ENCODE measurements at regions not wholly inside any gene's neighbourhood (a gene's known extent, or its start where the extent isn't known, plus 50 kb on each side); places are given as distances from the start of the nearest gene placed in this dataset.
"Not testable (repeated sequence)": the region's sequence is repeated elsewhere in the genome, so short reads cannot be mapped to it uniquely, and the experiment has no call there.

GRCh38 chr1:181260271-181260670 lies 171.8 kb downstream of the IER5 start:
- DNase-seq: no peak

- no peak for DNase-seq
Measured at GRCh38 chr1:181260994-181261393, 172.5 kb downstream of the IER5 start.

GRCh38 chr1:181262069-181262468 lies 173.6 kb downstream of the IER5 start:
- no peak for DNase-seq

- DNase-seq: no peak
Measured at GRCh38 chr1:181263444-181263843, 174.9 kb downstream of the IER5 start.

GRCh38 chr1:181264821-181265220 lies 176.3 kb downstream of the IER5 start:
- DNase-seq: no peak

- no peak for DNase-seq
Measured at GRCh38 chr1:181284978-181285377, 196.5 kb downstream of the IER5 start.

GRCh38 chr1:181295217-181295616 lies 188.1 kb upstream of the CACNA1E start:
- DNase-seq: no peak

- DNase-seq: no peak
Measured at GRCh38 chr1:181296180-181296579, 187.1 kb upstream of the CACNA1E start.

- DNase-seq: no peak
Measured at GRCh38 chr1:181308098-181308497, 175.2 kb upstream of the CACNA1E start.

GRCh38 chr1:181310560-181310959 lies 172.8 kb upstream of the CACNA1E start:
- DNase-seq: no peak

- DNase-seq: no peak
Measured at GRCh38 chr1:181312946-181313345, 170.4 kb upstream of the CACNA1E start.

- no peak for DNase-seq
Measured at GRCh38 chr1:181313466-181313865, 169.9 kb upstream of the CACNA1E start.

- no peak for DNase-seq
Measured at GRCh38 chr1:181314010-181314409, 169.3 kb upstream of the CACNA1E start.

- DNase-seq: no peak
Measured at GRCh38 chr1:181314959-181315358, 168.4 kb upstream of the CACNA1E start.

GRCh38 chr1:181317261-181317930 lies 165.9 kb upstream of the CACNA1E start:
- no peak for DNase-seq

GRCh38 chr1:181318022-181318857 lies 165.1 kb upstream of the CACNA1E start:
- DNase-seq: no peak

GRCh38 chr1:181318858-181319235 lies 164.5 kb upstream of the CACNA1E start:
- DNase-seq: no peak

GRCh38 chr1:181319907-181320306 lies 163.4 kb upstream of the CACNA1E start:
- DNase-seq: no peak

- no peak for DNase-seq
Measured at GRCh38 chr1:181324797-181325616, 158.3 kb upstream of the CACNA1E start.

GRCh38 chr1:181325765-181326164 lies 157.6 kb upstream of the CACNA1E start:
- not testable (repeated sequence) for DNase-seq

- DNase-seq: no peak
Measured at GRCh38 chr1:181326348-181326747, 157.0 kb upstream of the CACNA1E start.

GRCh38 chr1:181327796-181328195 lies 155.5 kb upstream of the CACNA1E start:
- DNase-seq: no peak

- no peak for DNase-seq
Measured at GRCh38 chr1:181334724-181335123, 148.6 kb upstream of the CACNA1E start.
